Activated CD8-positive, alpha-beta memory T cell treated with anti-CD3 and anti-CD28 coated beads for 1 hour (primary cell): ENCODE measurements at regions not wholly inside any gene's neighbourhood (a gene's known extent, or its start where the extent isn't known, plus 50 kb on each side); places are given as distances from the start of the nearest gene placed in this dataset.
"Not testable (repeated sequence)": the region's sequence is repeated elsewhere in the genome, so short reads cannot be mapped to it uniquely, and the experiment has no call there.

ENCODE experiments used
- DNase-seq, 2 donors: peaks; one replicate each; pipeline ENCODE4 v3.0.0-alpha.2; 2020; ENCODE audit warnings: low read depth in 1 of 2; ENCODE audit errors: extremely low read depth in 1 of 2

GRCh38 chr3:75237477-75237876, 426.7 kb upstream of the FRG2C start:
- DNase-seq, result no peak

GRCh38 chr3:75241226-75241962, 422.7 kb upstream of the FRG2C start:
- not testable (repeated sequence) for DNase-seq

DNA sequence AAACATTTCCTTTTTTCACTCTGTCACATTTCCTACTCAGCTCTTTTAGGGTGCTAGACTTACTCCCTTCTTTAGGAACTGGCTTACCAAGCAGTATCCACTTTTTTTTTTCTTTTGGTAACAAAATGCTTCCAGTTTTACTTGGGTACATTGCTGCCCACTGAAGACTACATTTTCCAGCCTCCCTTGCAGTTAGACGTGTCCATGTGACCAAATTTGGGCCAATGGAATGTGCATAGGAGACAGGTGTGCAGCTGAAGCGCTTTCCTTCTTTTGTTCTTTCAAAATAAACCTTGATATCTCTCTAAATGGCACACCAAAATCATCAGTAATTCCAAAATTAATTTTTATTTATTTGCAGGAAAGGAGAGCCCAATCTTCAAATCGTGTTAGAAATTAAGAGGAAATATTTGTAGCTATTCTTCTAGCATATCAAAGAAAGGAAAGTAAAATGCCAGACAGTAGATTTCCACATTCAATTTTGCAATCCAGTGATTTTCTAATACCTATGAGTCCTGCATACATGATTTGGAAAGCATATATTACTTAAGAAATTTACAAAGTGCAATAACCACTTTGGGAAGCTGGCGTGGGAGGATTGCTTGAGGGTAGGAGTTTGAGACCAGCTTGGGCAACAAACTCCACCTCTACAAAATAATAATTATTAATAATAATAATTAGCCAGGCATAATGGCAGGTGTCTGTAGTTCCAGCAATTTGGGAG, 422.0 kb upstream of the FRG2C start:
- DNase-seq, result no peak

DNA sequence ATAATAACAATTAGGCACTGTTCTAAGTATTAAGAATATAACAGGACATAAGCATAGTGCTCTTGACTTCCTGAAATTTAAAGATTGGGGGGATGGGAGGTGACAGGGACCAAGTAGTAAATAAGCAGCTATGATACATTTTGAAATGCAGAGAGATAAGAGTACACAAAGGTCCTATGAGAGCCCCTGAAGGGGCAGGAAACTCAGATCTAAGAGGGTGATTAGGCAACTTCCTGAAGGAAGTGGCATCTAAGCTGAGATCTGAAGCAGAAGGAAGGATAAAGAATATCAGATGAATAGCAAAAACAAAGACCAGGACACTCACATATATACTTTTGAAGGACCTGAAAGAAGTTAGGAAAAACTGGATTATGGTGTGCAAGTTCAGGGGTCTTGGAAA, 415.2 kb upstream of the FRG2C start:
- DNase-seq, result no peak

DNA sequence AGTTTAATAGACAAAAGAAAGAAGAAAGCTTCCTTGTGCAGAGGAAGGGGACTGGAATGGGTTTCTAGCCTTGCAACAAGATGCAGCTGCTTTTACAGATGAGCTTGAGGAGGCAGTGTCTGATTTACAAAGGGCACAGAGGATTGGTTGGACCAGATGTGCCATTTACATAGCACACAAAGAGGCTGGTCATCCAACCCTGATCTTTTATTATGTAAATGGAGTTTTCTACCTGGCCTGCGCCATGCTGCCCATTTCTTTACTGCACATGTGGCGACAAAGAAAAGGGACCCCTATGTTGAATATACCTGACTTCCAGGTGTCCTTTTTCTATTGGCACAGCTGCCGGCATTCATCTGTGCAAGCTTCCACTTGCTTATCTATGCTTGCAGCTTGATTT, 409.4 kb upstream of the FRG2C start:
- DNase-seq, result no peak

- not testable (repeated sequence) for DNase-seq
Measured at GRCh38 chr3:75258825-75259683, 405.1 kb upstream of the FRG2C start.

GRCh38 chr3:75260975-75261374, 403.2 kb upstream of the FRG2C start:
- DNase-seq, result not testable (repeated sequence)

GRCh38 chr3:75262661-75263060, 401.5 kb upstream of the FRG2C start:
- no peak for DNase-seq

- DNase-seq, result no peak
Measured at GRCh38 chr3:75265897-75266296, 398.2 kb upstream of the FRG2C start.

GRCh38 chr3:75268576-75268975, 395.6 kb upstream of the FRG2C start:
- not testable (repeated sequence) for DNase-seq

GRCh38 chr3:75272237-75272636, 391.9 kb upstream of the FRG2C start:
- not testable (repeated sequence) for DNase-seq

- no peak for DNase-seq
Measured at GRCh38 chr3:75272691-75273090, 391.4 kb upstream of the FRG2C start.

GRCh38 chr3:75285531-75286148, 378.5 kb upstream of the FRG2C start:
- not testable (repeated sequence) for DNase-seq

DNA sequence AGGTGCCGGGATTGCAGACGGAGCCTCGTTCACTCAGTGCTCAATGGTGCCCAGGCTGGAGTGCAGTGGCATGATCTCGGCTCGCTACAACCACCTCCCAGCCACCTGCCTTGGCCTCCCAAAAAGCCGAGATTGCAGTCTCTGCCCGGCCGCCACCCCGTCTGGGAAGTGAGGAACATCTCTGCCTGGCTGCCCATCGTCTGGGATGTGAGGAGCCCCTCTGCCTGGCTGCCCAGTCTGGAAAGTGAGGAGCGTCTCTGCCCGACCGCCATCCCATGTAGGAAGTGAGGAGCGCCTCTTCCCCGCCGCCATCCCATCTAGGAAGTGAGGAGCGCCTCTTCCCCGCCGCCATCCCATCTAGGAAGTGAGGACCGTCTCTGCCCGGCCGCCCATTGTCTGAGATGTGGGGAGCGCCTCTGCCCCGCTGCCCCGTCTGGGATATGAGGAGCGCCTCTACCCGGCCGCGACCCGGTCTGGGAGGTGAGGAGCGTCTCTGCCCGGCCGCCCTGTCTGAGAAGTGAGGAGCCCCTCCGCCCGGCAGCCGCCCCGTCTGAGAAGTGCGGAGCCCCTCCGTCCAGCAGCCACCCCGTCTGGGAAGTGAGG, 375.1 kb upstream of the FRG2C start:
- DNase-seq, result not testable (repeated sequence)

- DNase-seq, result no peak
Measured at GRCh38 chr3:75294124-75294523, 370.0 kb upstream of the FRG2C start.

- DNase-seq, result no peak
Measured at GRCh38 chr3:75295013-75295412, 369.1 kb upstream of the FRG2C start.

GRCh38 chr3:75296858-75297257, 367.3 kb upstream of the FRG2C start:
- no peak for DNase-seq

DNA sequence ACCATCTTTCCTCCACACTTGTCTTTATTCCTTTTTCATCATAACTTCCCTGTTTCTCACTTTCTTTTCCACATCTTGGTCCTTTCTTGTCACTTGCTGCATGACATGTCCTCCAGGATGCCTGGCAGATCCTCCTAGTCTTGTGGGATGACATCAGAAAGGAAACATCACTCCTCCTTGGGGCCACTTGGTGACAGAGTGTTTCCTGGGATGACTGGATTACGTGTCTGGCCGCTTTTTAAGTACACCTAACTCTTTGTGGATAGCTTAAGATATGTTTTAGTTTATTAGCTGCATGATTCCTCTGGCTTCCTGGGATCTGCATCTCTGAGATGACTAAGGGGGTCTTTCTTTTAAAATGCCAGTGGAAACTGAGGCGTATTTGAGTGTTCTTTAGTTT, 363.5 kb upstream of the FRG2C start:
- no peak for DNase-seq

GRCh38 chr3:75301050-75301449, 363.1 kb upstream of the FRG2C start:
- DNase-seq, result not testable (repeated sequence)

- no peak for DNase-seq
Measured at GRCh38 chr3:75303741-75304140, 360.4 kb upstream of the FRG2C start.

- DNase-seq, result no peak
Measured at GRCh38 chr3:75305901-75306300, 358.2 kb upstream of the FRG2C start.
